Loucy (cell line): ENCODE measurements at regions not wholly inside any gene's neighbourhood (a gene's known extent, or its start where the extent isn't known, plus 50 kb on each side); places are given as distances from the start of the nearest gene placed in this dataset.

Source experiments
- H2AFZ ChIP-seq: fragments of 200-600 bp; sonication (generic); 2 replicates; pipeline ENCODE4 v1.6.0; 2016; ENCODE audit warnings: antibody characterized with exemption, mild to moderate bottlenecking, low read length, moderate library complexity
- H3F3A ChIP-seq: fragments of 200-600 bp; 2 replicates; pipeline ENCODE4 v1.6.0; 2016; ENCODE audit warnings: antibody characterized with exemption, low read depth, mild to moderate bottlenecking
- H3K27me3 ChIP-seq: fragments of 200-600 bp; sonication (generic); 2 replicates; pipeline ENCODE4 v1.6.1; 2014; ENCODE audit warnings: low read length, mild to moderate bottlenecking; ENCODE audit not compliant: insufficient read depth, poor library complexity, severe bottlenecking
- H3K36me3 ChIP-seq: fragments of 200-600 bp; sonication (generic); 2 replicates; pipeline ENCODE4 v1.6.1; 2016; ENCODE audit warnings: low read length; ENCODE audit not compliant: insufficient read depth
- H3K4me1 ChIP-seq: fragments of 200-600 bp; sonication (generic); 2 replicates; pipeline ENCODE4 v1.5.1; 2014; ENCODE audit warnings: low read length, mild to moderate bottlenecking; ENCODE audit not compliant: insufficient read depth, poor library complexity, severe bottlenecking
- H3K4me2 ChIP-seq: fragments of 200-600 bp; sonication (generic); 2 replicates; pipeline ENCODE4 v1.6.0; 2014; ENCODE audit warnings: antibody characterized with exemption, low read length, low read depth, mild to moderate bottlenecking; ENCODE audit not compliant: poor library complexity, severe bottlenecking
- H3K4me3 ChIP-seq: fragments of 200-600 bp; sonication (generic); 2 replicates; pipeline ENCODE4 v1.5.1; 2014; ENCODE audit warnings: low read length, mild to moderate bottlenecking, mixed read lengths; ENCODE audit not compliant: poor library complexity, severe bottlenecking
- H3K79me2 ChIP-seq: fragments of 200-600 bp; sonication (generic); 2 replicates; pipeline ENCODE4 v1.6.1; 2014; ENCODE audit warnings: low read length; ENCODE audit not compliant: insufficient read depth
- H3K9ac ChIP-seq: fragments of 200-600 bp; sonication (generic); 2 replicates; pipeline ENCODE4 v1.6.0; 2014; ENCODE audit warnings: mild to moderate bottlenecking, low read depth, low read length, moderate library complexity; ENCODE audit not compliant: poor library complexity, severe bottlenecking
- H3K9me2 ChIP-seq: fragments of 200-600 bp; sonication (generic); replicated peaks from 2 replicates; pipeline ENCODE4 v1.6.1; 2016; ENCODE audit warnings: low read depth, low read length, mixed read lengths
- H3K9me3 ChIP-seq: fragments of 200-600 bp; sonication (generic); 2 replicates; pipeline ENCODE4 v1.6.1; 2014; ENCODE audit warnings: mild to moderate bottlenecking, antibody characterized with exemption, low read length, low read depth; ENCODE audit not compliant: insufficient read depth
- H4K20me1 ChIP-seq: fragments of 200-600 bp; sonication (generic); 2 replicates; pipeline ENCODE4 v1.6.0; 2014; ENCODE audit warnings: antibody characterized with exemption, low read length, mild to moderate bottlenecking; ENCODE audit not compliant: insufficient read depth, poor library complexity, severe bottlenecking
- CTCF ChIP-seq: fragments of 200-600 bp; sonication (generic); conservative IDR thresholded peaks from 2 replicates; pipeline ENCODE4 v1.5.1; 2014; ENCODE audit warnings: mild to moderate bottlenecking, antibody characterized with exemption, low read length
- EZH2phosphoT487 ChIP-seq: fragments of 200-600 bp; IDR thresholded peaks from 2 replicates; pipeline ENCODE4 v1.6.1; 2018; ENCODE audit warnings: antibody characterized with exemption, mild to moderate bottlenecking, moderate library complexity, borderline replicate concordance

GRCh38 chr4:64967286-64967685 is 558.0 kb upstream of the TECRL start:
- peaks cover 5% of the 10 kb centered on the region for H3K4me1 ChIP-seq
- H2AFZ ChIP-seq: no peak overlapping the region
- no peaks in the 10 kb centered on the region for H3F3A ChIP-seq
- no peaks in the 10 kb centered on the region for H3K36me3 ChIP-seq
- no peak for TF ChIP-seq CTCF
- TF ChIP-seq EZH2phosphoT487: no peak
- no peaks in the 10 kb centered on the region for H4K20me1 ChIP-seq
- H3K9ac ChIP-seq: no peak overlapping the region
- H3K4me2 ChIP-seq: no peak overlapping the region
- H3K79me2 ChIP-seq: no peaks in the 10 kb centered on the region
- H3K9me3 ChIP-seq: peaks cover 10% of the 10 kb centered on the region; the same call in 1 of the 2 replicates
- no peaks in the 10 kb centered on the region for H3K27me3 ChIP-seq
- H3K9me2 ChIP-seq: no peaks in the 10 kb centered on the region
- no peak overlapping the region for H3K4me3 ChIP-seq

DNA sequence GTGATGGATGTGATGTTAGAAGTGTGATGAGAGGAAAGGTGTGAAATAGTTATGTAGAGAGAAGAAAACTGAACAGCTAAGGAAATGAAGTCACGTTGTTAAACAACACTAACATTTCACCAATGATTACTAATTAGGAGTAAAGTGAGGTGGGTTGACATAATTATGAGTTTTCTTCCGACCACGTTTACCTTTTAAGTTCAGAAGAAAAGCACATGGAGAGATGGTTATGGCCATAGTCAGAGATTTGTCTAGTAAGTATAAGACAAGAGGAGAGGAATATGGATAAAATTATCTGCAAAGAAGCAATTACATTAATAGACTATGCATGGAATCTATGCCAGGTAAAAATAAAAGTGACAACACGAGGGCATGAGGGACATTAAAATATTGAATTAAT is 551.3 kb upstream of the TECRL start:
- no peak overlapping the region for H3K4me3 ChIP-seq
- H3K4me1 ChIP-seq: no peaks in the 10 kb centered on the region
- H3F3A ChIP-seq: no peaks in the 10 kb centered on the region
- no peaks in the 10 kb centered on the region for H3K9me2 ChIP-seq
- no peaks in the 10 kb centered on the region for H3K79me2 ChIP-seq
- TF ChIP-seq EZH2phosphoT487 (no peak), CTCF (no peak)
- no peaks in the 10 kb centered on the region for H3K36me3 ChIP-seq
- H3K9ac ChIP-seq: no peak overlapping the region
- H3K4me2 ChIP-seq: no peak overlapping the region
- H4K20me1 ChIP-seq: no peaks in the 10 kb centered on the region
- no peaks in the 10 kb centered on the region for H3K27me3 ChIP-seq
- H2AFZ ChIP-seq: no peak overlapping the region
- no peaks in the 10 kb centered on the region for H3K9me3 ChIP-seq

- peaks cover 31% of the 10 kb centered on the region for H3K4me1 ChIP-seq
- TF ChIP-seq CTCF: no peak
- TF ChIP-seq EZH2phosphoT487: no peak
- H3K9me3 ChIP-seq: no peaks in the 10 kb centered on the region
- no peaks in the 10 kb centered on the region for H3F3A ChIP-seq
- no peaks in the 10 kb centered on the region for H4K20me1 ChIP-seq
- H3K9me2 ChIP-seq: no peaks in the 10 kb centered on the region
- H3K36me3 ChIP-seq: no peaks in the 10 kb centered on the region
- H3K79me2 ChIP-seq: no peaks in the 10 kb centered on the region
- no peak overlapping the region for H3K9ac ChIP-seq
- peak overlapping the region; percentile 29; the same call in 1 of the 2 replicates for H2AFZ ChIP-seq
- no peak overlapping the region for H3K4me3 ChIP-seq
- H3K27me3 ChIP-seq: no peaks in the 10 kb centered on the region
- H3K4me2 ChIP-seq: peak overlapping the region; percentile 19
These were observed 531.4 kb upstream of the TECRL start for GRCh38 chr4:64940698-64941097.
